Iris pigment epithelial cell (primary cell): ENCODE measurements at regions not wholly inside any gene's neighbourhood (a gene's known extent, or its start where the extent isn't known, plus 50 kb on each side); places are given as distances from the start of the nearest gene placed in this dataset.
"Not testable (repeated sequence)": the region's sequence is repeated elsewhere in the genome, so short reads cannot be mapped to it uniquely, and the experiment has no call there.

Source experiments
- DNase-seq: peaks from one replicate; pipeline ENCODE4 v3.0.0-alpha.2; 2011; ENCODE audit warnings: low read depth

GRCh38 chr1:222064388-222065211, 322.7 kb upstream of the DUSP10 start:
- peak; percentile 75 for DNase-seq

GRCh38 chr1:222062640-222063039, 320.8 kb upstream of the DUSP10 start:
- no peak for DNase-seq

- no peak for DNase-seq
These were observed 319.9 kb upstream of the DUSP10 start for GRCh38 chr1:222061711-222062359.

- DNase-seq = no peak
These were observed 318.5 kb upstream of the DUSP10 start for GRCh38 chr1:222060210-222060916.

- DNase-seq = no peak
These were observed 316.4 kb upstream of the DUSP10 start for GRCh38 chr1:222058249-222058648.

- no peak for DNase-seq
These were observed 315.3 kb upstream of the DUSP10 start for GRCh38 chr1:222057162-222057561.

GRCh38 chr1:222054416-222054815, 312.5 kb upstream of the DUSP10 start:
- no peak for DNase-seq

GRCh38 chr1:222053790-222054294, 312.0 kb upstream of the DUSP10 start:
- DNase-seq = peak; percentile 34

GRCh38 chr1:222051311-222051710, 309.4 kb upstream of the DUSP10 start:
- not testable (repeated sequence) for DNase-seq

GRCh38 chr1:222049661-222050060, 307.8 kb upstream of the DUSP10 start:
- DNase-seq = not testable (repeated sequence)

GRCh38 chr1:222049176-222049575, 307.3 kb upstream of the DUSP10 start:
- DNase-seq = no peak

- DNase-seq = peak; percentile 81
These were observed 306.3 kb upstream of the DUSP10 start for GRCh38 chr1:222048094-222048595.

- no peak for DNase-seq
These were observed 305.5 kb upstream of the DUSP10 start for GRCh38 chr1:222047366-222047765.

- DNase-seq = no peak
These were observed 304.9 kb upstream of the DUSP10 start for GRCh38 chr1:222046684-222047263.

GRCh38 chr1:222045786-222046185, 303.9 kb upstream of the DUSP10 start:
- no peak for DNase-seq

GRCh38 chr1:222045236-222045635, 303.3 kb upstream of the DUSP10 start:
- DNase-seq = no peak

- DNase-seq = peak; percentile 92
These were observed 301.8 kb upstream of the DUSP10 start for GRCh38 chr1:222043444-222044292.

GRCh38 chr1:222042120-222042519, 300.2 kb upstream of the DUSP10 start:
- DNase-seq = no peak

- no peak for DNase-seq
These were observed 299.1 kb upstream of the DUSP10 start for GRCh38 chr1:222040955-222041354.

- no peak for DNase-seq
These were observed 298.4 kb upstream of the DUSP10 start for GRCh38 chr1:222040121-222040805.

GRCh38 chr1:222038971-222039370, 297.1 kb upstream of the DUSP10 start:
- DNase-seq = no peak
